Sigmoid colon (tissue), 6 donors: ENCODE measurements at regions not wholly inside any gene's neighbourhood (a gene's known extent, or its start where the extent isn't known, plus 50 kb on each side); places are given as distances from the start of the nearest gene placed in this dataset.
A peak's percentile ranks its signal among the peaks of the same experiment; 100 is the strongest.

Experiments used
- DNase-seq: peaks from one replicate; pipeline ENCODE4 v3.0.0-alpha.2; 2019
- H3K27ac ChIP-seq, 4 donors: fragments of 200-600 bp; sonication (generic); one replicate each; pipeline ENCODE4 v1.5.1; 2016 to 2019; ENCODE audit warnings: mild to moderate bottlenecking in 1 of 4
- H3K27me3 ChIP-seq, 3 donors: fragments of 200-600 bp; sonication (generic); one replicate each; pipeline ENCODE4 v1.5.1; 2019; ENCODE audit warnings: mild to moderate bottlenecking in 1 of 3
- H3K36me3 ChIP-seq, 4 donors: fragments of 200-600 bp; sonication (generic); one replicate each; pipeline ENCODE4 v1.5.1; 2016 to 2019
- H3K4me1 ChIP-seq, 4 donors: fragments of 200-600 bp; sonication (generic); one replicate each; pipeline ENCODE4 v1.5.1; 2017 to 2019
- H3K4me3 ChIP-seq, 4 donors: fragments of 200-600 bp; sonication (generic); one replicate each; pipeline ENCODE4 v1.5.1; 2017 to 2019; ENCODE audit warnings: mild to moderate bottlenecking in 2 of 4, moderate library complexity in 1 of 4
- H3K9me3 ChIP-seq, 4 donors: fragments of 200-600 bp in 3 of 4; sonication (generic) in 3 of 4; one replicate each; pipeline versions ENCODE4 v1.5.1 to v1.6.1; 2013 to 2019
- EP300 ChIP-seq, 4 donors: sonication (generic); formaldehyde crosslinking; IDR thresholded peaks; one replicate each; pipeline ENCODE4 v1.6.1; 2017; ENCODE audit warnings: antibody characterized with exemption in 4 of 4
- POLR2A ChIP-seq, 2 donors: fragments of 450-650 bp; IDR thresholded peaks; one replicate each; pipeline ENCODE4 v1.6.1; 2016; ENCODE audit warnings: antibody characterized with exemption in 2 of 2, mild to moderate bottlenecking in 2 of 2, moderate library complexity in 2 of 2
- POLR2AphosphoS5 ChIP-seq, 4 donors: sonication (generic); formaldehyde crosslinking; IDR thresholded peaks; one replicate each; pipeline ENCODE4 v1.6.1; 2017; ENCODE audit warnings: antibody characterized with exemption in 4 of 4
- WGBS, 2 donors: extraction: QIAGEN DNeasy Blood & Tissue Kit; methylation state at CpG; one replicate each; pipeline ENCODE4 v1.1.7; 2013; 5-methylcytosine and 5-hydroxymethylcytosine counted together
- intact Hi-C: fragments of 100-400 bp; cut with DNase I; formaldehyde crosslinking; loops from one replicate; pipeline ENCODE4 v1.15.1; 2023
- TF ChIP-seq, protein P1 (sequence below), 4 experiments: fragments of 450-650 bp in 3 of 4; fragments of 200-600 bp in 1 of 4; IDR thresholded peaks; one replicate each; pipeline ENCODE4 v1.5.1; 2016 to 2019; ENCODE audit warnings: antibody characterized with exemption in 4 of 4, mild to moderate bottlenecking in 3 of 4, moderate library complexity in 2 of 4
- donor health status: healthy with polysubstance abuse.
- donor health status: healthy.

DNA sequence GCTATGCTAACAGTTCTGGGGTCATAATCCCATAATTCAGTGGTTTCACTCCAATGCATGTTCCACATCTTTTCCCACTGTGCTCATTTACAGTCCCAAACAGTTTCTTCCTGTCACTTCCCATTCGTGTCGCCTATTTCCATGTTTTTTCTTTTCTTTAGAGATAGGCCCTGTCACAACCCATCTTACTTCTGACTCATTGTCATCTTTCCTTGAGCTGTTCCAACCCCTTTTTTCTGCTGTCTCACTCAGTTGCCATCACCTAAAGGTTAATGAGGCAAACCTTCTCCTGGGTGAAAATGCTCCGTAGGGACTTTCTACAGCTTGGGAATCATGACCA, 814.5 kb downstream of the VGLL3 start:
- DNase-seq, result no peak
- intact Hi-C loops, result no loop called here
- no peak overlapping the region for H3K4me3 ChIP-seq
- peaks cover 0 to 14% (median 11%) of the 10 kb centered on the region in 4 donors for H3K4me1 ChIP-seq
- no peaks in the 10 kb centered on the region for H3K36me3 ChIP-seq
- TF ChIP-seq EP300 (IDR thresholded peaks at IDR 0.05) (no peak), POLR2AphosphoS5 (IDR thresholded peaks at IDR 0.05) (no peak), POLR2A (IDR thresholded peaks at IDR 0.05) (no peak)
- TF ChIP-seq, protein P1, sequence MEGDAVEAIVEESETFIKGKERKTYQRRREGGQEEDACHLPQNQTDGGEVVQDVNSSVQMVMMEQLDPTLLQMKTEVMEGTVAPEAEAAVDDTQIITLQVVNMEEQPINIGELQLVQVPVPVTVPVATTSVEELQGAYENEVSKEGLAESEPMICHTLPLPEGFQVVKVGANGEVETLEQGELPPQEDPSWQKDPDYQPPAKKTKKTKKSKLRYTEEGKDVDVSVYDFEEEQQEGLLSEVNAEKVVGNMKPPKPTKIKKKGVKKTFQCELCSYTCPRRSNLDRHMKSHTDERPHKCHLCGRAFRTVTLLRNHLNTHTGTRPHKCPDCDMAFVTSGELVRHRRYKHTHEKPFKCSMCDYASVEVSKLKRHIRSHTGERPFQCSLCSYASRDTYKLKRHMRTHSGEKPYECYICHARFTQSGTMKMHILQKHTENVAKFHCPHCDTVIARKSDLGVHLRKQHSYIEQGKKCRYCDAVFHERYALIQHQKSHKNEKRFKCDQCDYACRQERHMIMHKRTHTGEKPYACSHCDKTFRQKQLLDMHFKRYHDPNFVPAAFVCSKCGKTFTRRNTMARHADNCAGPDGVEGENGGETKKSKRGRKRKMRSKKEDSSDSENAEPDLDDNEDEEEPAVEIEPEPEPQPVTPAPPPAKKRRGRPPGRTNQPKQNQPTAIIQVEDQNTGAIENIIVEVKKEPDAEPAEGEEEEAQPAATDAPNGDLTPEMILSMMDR (IDR thresholded peaks at IDR 0.05), result no peak
- H3K9me3 ChIP-seq, result no peaks in the 10 kb centered on the region
- H3K27ac ChIP-seq, result no peak overlapping the region
- no peaks in the 10 kb centered on the region for H3K27me3 ChIP-seq
- WGBS, 2 donors, result 89 to 90% methylated on average over 3 of the region's 3 CpGs

DNA sequence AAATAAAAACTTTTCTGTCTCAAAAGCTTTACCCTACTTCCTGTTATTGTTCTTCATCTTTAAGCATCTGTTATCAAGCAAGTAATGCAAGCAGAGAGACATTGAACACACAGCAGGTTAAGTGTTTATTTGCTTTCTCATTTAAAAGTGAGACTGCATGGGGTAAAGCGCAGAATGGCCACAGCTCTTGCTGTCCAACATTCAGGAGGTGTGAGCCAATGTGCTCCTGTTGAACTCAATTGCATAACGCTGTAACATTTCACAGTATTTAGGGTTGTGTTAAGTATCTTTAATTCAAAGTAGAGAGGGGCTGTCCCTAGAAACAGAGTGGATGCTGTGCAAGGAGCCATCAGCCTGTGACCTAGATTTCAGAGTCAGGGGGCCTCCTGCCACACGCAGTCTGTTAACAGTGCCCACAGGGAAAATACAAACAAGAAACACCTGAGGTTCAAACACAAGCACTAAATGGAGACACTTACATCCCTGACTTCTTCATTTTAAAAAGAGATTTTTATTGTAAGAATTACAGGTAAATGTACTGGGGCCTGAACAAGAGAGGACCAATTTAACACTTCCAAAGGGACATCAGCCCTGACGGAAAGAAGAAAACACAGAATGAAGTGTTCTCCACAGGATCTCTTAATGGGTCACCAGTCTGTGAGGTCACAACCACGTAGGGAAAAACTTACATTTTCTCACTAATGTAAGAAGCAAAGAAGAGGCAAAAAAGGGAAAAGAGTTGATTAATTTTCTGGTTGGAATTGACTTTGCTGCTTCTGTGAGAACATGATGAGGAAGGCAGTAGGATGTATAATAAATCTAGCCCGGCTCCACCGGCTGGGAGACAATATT, 815.1 kb downstream of the VGLL3 start:
- Histone ChIP-seq H3K27ac (no peak overlapping the region), H3K27me3 (no peaks in the 10 kb centered on the region), H3K9me3 (no peaks in the 10 kb centered on the region), H3K4me1 (peaks cover 0 to 14% (median 11%) of the 10 kb centered on the region in 4 donors), H3K4me3 (no peak overlapping the region), H3K36me3 (no peaks in the 10 kb centered on the region)
- TF ChIP-seq EP300 (IDR thresholded peaks at IDR 0.05), result no peak
- TF ChIP-seq POLR2AphosphoS5 (IDR thresholded peaks at IDR 0.05), result no peak
- TF ChIP-seq POLR2A (IDR thresholded peaks at IDR 0.05), result no peak
- TF ChIP-seq, protein P1 (IDR thresholded peaks at IDR 0.05), result no peak
- WGBS, 2 donors, result 43 to 74% methylated on average over 7 of the region's 7 CpGs
- no peak for DNase-seq
- intact Hi-C loops, result no loop called here

DNA sequence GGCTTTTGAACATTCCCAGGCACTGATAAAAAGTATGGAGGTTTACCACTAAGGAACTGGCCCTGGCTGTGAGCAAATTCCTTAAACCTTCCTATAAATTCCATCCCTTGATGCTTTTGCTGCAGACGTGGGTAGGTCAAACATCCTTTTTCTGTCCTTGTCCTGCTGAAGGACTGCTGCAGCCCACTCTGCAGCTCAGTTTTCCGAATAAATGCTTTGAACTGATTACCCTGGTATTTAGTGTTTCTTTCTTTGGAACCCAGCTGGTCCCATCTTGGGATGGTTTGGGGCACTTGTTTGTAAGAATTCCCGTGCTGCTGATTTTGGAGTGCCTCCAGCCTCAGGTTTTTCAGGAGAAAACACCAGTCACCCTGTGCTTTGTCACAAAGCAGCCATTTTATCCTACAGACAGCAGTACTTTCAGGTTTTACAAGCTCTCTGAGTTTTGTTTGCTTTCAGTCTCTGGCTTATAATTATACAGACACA, 815.9 kb downstream of the VGLL3 start:
- Histone ChIP-seq H3K4me3 (no peak overlapping the region), H3K27ac (peak overlapping the region in 1 of 4 donors; percentile 11), H3K36me3 (no peaks in the 10 kb centered on the region), H3K9me3 (no peaks in the 10 kb centered on the region), H3K27me3 (no peaks in the 10 kb centered on the region), H3K4me1 (peaks cover 0 to 14% (median 11%) of the 10 kb centered on the region in 4 donors)
- intact Hi-C loops, result no loop called here
- TF ChIP-seq POLR2A (IDR thresholded peaks at IDR 0.05) (no peak), EP300 (IDR thresholded peaks at IDR 0.05) (no peak), POLR2AphosphoS5 (IDR thresholded peaks at IDR 0.05) (no peak)
- TF ChIP-seq, protein P1 (IDR thresholded peaks at IDR 0.05), result no peak
- WGBS, 2 donors, result 12 to 45% methylated on average over 3 of the region's 3 CpGs
- DNase-seq, result no peak

DNA sequence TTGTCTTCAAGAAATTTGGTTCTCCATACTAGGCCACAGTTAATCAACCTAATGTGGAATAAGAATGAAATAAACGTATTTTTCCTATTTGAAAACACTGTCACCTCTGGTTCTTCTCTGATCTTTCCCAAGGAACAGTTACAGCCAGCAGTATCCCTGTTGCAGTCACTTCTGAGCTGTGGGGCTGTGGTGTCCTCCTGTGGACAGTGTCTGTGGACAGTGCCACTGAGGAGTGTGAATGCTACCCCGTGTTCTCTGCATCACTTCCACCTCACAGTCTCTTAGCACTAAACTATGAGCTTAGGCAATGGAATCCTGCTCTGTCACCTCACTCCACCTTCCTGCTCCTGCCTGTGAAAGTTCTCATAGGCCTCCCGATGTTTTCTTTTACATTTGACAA, 817.5 kb downstream of the VGLL3 start:
- intact Hi-C loops, result no loop called here
- WGBS, 2 donors, result 84 to 91% methylated on average over 3 of the region's 3 CpGs
- H3K27ac ChIP-seq, result no peak overlapping the region
- H3K27me3 ChIP-seq, result no peaks in the 10 kb centered on the region
- H3K4me1 ChIP-seq, result peaks cover 0 to 14% (median 11%) of the 10 kb centered on the region in 4 donors
- no peaks in the 10 kb centered on the region for H3K9me3 ChIP-seq
- H3K4me3 ChIP-seq, result no peak overlapping the region
- no peaks in the 10 kb centered on the region for H3K36me3 ChIP-seq
- TF ChIP-seq, protein P1 (IDR thresholded peaks at IDR 0.05), result no peak
- TF ChIP-seq POLR2A (IDR thresholded peaks at IDR 0.05) (no peak), EP300 (IDR thresholded peaks at IDR 0.05) (no peak), POLR2AphosphoS5 (IDR thresholded peaks at IDR 0.05) (no peak)
- no peak for DNase-seq
